ENCODE measurements at regions not wholly inside any gene's neighbourhood (a gene's known extent, or its start where the extent isn't known, plus 50 kb on each side); places are given as distances from the start of the nearest gene placed in this dataset.

- DNase-seq (ENCODE audit: low read depth in 1 of 2, low spot score in 1 of 2): no peak
- no peak for TF ChIP-seq GABPA (IDR thresholded peaks at IDR 0.05; ENCODE audit: low read depth)
- no peak for TF ChIP-seq POLR2AphosphoS5 (IDR thresholded peaks at IDR 0.05; ENCODE audit: low read depth)
- no peak for TF ChIP-seq REST (IDR thresholded peaks at IDR 0.05; ENCODE audit: insufficient replicate concordance, low read depth)
- no peak for TF ChIP-seq CTCF (IDR thresholded peaks at IDR 0.05; ENCODE audit: insufficient read depth, low read length)
- no peak for TF ChIP-seq SPI1 (IDR thresholded peaks at IDR 0.05; ENCODE audit: borderline replicate concordance, low read depth)
- peak overlapping the region; percentile 94 for H3K27ac ChIP-seq (replicated peaks)
- H3K27me3 ChIP-seq (ENCODE audit: insufficient read depth, poor library complexity, severe bottlenecking): no peaks in the 10 kb centered on the region
- H3K4me3 ChIP-seq (replicated peaks; ENCODE audit: insufficient read depth, low read length): no peak overlapping the region
Measured at GRCh38 chr5:81850501-81851357, 99.8 kb upstream of the SSBP2 start.

- TF ChIP-seq CTCF (IDR thresholded peaks at IDR 0.05; ENCODE audit: insufficient read depth, low read length) (no peak), SPI1 (IDR thresholded peaks at IDR 0.05; ENCODE audit: borderline replicate concordance, low read depth) (no peak), GABPA (IDR thresholded peaks at IDR 0.05; ENCODE audit: low read depth) (no peak), POLR2AphosphoS5 (IDR thresholded peaks at IDR 0.05; ENCODE audit: low read depth) (no peak), REST (IDR thresholded peaks at IDR 0.05; ENCODE audit: insufficient replicate concordance, low read depth) (no peak)
- H3K4me3 ChIP-seq (replicated peaks; ENCODE audit: insufficient read depth, low read length): no peak overlapping the region
- H3K27me3 ChIP-seq (ENCODE audit: insufficient read depth, poor library complexity, severe bottlenecking): no peaks in the 10 kb centered on the region
- DNase-seq (ENCODE audit: low read depth in 1 of 2, low spot score in 1 of 2): no peak
- no peak overlapping the region for H3K27ac ChIP-seq (replicated peaks)
Measured at GRCh38 chr5:81849770-81850367, 99.0 kb upstream of the SSBP2 start.

GRCh38 chr5:81848362-81848880 is 97.5 kb upstream of the SSBP2 start:
- Histone ChIP-seq H3K27me3 (ENCODE audit: insufficient read depth, poor library complexity, severe bottlenecking) (no peaks in the 10 kb centered on the region), H3K27ac (replicated peaks) (no peak overlapping the region), H3K4me3 (replicated peaks; ENCODE audit: insufficient read depth, low read length) (no peak overlapping the region)
- TF ChIP-seq GABPA (IDR thresholded peaks at IDR 0.05; ENCODE audit: low read depth) (no peak), POLR2AphosphoS5 (IDR thresholded peaks at IDR 0.05; ENCODE audit: low read depth) (no peak), SPI1 (IDR thresholded peaks at IDR 0.05; ENCODE audit: borderline replicate concordance, low read depth) (no peak), CTCF (IDR thresholded peaks at IDR 0.05; ENCODE audit: insufficient read depth, low read length) (no peak), REST (IDR thresholded peaks at IDR 0.05; ENCODE audit: insufficient replicate concordance, low read depth) (no peak)
- DNase-seq (ENCODE audit: low read depth in 1 of 2, low spot score in 1 of 2): peak in 1 of 2 experiments; percentile 23
